ENCODE measurements at regions not wholly inside any gene's neighbourhood (a gene's known extent, or its start where the extent isn't known, plus 50 kb on each side); places are given as distances from the start of the nearest gene placed in this dataset.
A peak's percentile ranks its signal among the peaks of the same experiment; 100 is the strongest.
"Not testable (repeated sequence)": the region's sequence is repeated elsewhere in the genome, so short reads cannot be mapped to it uniquely, and the experiment has no call there.

- H3K4me3 ChIP-seq; H3K9ac ChIP-seq (ENCODE audit: insufficient read length); H3K9me3 ChIP-seq (ENCODE audit: low read depth, low read length); H3K27ac ChIP-seq; DNase-seq (ENCODE audit: low read depth, low spot score); H3K36me3 ChIP-seq (ENCODE audit: insufficient read depth, low read length): not testable (repeated sequence)
Measured at GRCh38 chr17:15802917-15803316, 70.8 kb downstream of the TBC1D26 start.

DNA sequence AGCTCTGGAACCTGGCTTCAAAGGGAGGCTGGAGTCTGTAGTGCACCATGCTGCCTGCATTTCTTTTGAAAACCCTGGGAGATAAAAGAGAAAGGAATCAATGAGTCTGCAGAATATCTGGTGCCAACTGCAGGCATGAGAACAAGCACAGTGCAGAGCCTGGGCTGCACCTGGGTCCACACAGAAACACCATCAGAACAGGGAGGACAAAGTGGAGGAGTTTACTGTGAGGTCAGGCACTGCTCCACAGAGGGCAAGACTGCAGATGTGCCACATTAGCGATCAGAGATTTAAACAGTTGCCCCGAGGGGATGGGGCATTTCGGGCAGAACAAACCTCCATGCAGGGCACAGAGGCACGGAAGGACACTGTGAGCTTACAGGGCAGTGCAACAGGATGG is 74.7 kb downstream of the TBC1D26 start:
- H3K36me3 ChIP-seq (ENCODE audit: insufficient read depth, low read length); DNase-seq (ENCODE audit: low read depth, low spot score); H3K27ac ChIP-seq; H3K4me3 ChIP-seq; H3K9ac ChIP-seq (ENCODE audit: insufficient read length); H3K9me3 ChIP-seq (ENCODE audit: low read depth, low read length): not testable (repeated sequence)

- not testable (repeated sequence) for H3K36me3 ChIP-seq (ENCODE audit: insufficient read depth, low read length); H3K9ac ChIP-seq (ENCODE audit: insufficient read length); H3K9me3 ChIP-seq (ENCODE audit: low read depth, low read length); DNase-seq (ENCODE audit: low read depth, low spot score); H3K4me3 ChIP-seq; H3K27ac ChIP-seq
Measured at GRCh38 chr17:15813388-15813787, 81.3 kb downstream of the TBC1D26 start.

- not testable (repeated sequence) for H3K36me3 ChIP-seq (ENCODE audit: insufficient read depth, low read length); H3K9ac ChIP-seq (ENCODE audit: insufficient read length); H3K9me3 ChIP-seq (ENCODE audit: low read depth, low read length); H3K4me3 ChIP-seq; DNase-seq (ENCODE audit: low read depth, low spot score); H3K27ac ChIP-seq
Measured at GRCh38 chr17:15814003-15814402, 81.9 kb downstream of the TBC1D26 start.

DNA sequence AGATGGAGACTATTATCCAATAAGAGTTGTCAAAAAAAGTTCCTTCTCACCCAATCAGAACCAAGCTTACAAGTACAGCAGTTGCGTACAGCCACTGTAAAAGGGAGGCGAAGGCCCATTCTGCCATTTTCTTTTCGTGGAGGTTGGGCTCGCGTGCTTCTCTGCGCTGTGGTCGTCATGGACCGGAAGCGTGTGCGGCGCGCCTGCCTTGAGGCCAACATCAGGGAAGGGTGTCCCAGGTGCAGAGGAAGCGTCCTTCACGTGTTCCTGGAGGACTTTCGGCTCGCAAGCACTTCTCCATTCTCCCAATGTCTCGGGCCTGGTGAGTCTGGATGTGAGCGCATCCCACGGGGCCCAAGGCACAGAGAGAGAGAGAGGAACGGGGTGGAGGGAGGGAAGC is 85.8 kb downstream of the TBC1D26 start:
- DNase-seq (ENCODE audit: low read depth, low spot score); H3K4me3 ChIP-seq; H3K9ac ChIP-seq (ENCODE audit: insufficient read length); H3K9me3 ChIP-seq (ENCODE audit: low read depth, low read length); H3K27ac ChIP-seq; H3K36me3 ChIP-seq (ENCODE audit: insufficient read depth, low read length): not testable (repeated sequence)

DNA sequence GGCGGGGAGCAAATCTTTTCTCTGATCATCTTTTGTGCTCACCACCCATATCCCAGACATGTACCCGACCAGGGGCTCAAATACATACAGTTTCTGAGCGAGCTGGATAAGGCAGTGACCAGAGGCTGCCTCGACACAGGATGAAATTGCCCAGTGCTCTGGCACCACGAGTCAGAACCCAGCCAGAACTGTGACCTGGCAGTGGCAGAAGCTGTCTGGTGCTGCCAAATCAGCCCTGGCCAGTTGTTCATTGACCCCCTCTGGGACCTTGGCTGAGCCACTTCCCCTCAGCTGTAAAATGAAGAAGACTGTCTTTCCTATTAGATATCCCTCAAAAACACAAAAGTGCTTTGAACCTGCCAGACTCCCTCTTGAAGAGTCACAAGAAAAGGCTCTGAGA is 90.2 kb downstream of the TBC1D26 start:
- H3K9me3 ChIP-seq (ENCODE audit: low read depth, low read length); H3K9ac ChIP-seq (ENCODE audit: insufficient read length); H3K4me3 ChIP-seq; DNase-seq (ENCODE audit: low read depth, low spot score); H3K27ac ChIP-seq; H3K36me3 ChIP-seq (ENCODE audit: insufficient read depth, low read length): not testable (repeated sequence)

DNA sequence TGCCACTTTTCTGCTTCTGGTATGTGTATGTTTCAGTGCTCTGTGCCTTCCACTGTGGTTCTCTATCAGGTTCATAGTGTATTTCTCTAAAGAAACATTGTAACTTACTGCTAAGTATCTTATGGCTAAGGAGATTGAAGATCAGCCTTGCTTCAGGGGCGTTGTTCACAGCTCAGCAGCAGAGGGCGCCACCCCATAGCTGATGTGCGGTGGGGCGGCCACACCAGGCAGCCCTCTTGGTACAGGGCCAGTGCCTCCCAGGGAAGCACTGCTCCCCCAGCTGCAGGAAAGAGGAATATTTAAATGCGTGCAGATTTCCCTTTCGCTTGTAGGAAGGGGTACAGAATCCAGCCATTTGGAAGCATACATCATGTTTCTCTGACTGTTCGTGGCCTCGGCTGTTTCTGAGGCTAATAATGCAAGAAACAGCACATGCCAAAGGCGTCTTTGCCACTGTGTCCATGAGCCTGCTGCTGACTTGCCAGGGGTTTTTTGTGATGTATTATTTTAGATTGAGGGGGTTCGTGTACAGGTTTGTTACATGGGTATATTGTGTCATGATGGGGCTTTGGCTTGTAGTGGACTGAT is 96.7 kb downstream of the TBC1D26 start:
- H3K27ac ChIP-seq; H3K9me3 ChIP-seq (ENCODE audit: low read depth, low read length); H3K9ac ChIP-seq (ENCODE audit: insufficient read length); H3K4me3 ChIP-seq; H3K36me3 ChIP-seq (ENCODE audit: insufficient read depth, low read length): not testable (repeated sequence)
- peak; percentile 10 for DNase-seq (ENCODE audit: low read depth, low spot score)

GRCh38 chr17:15830221-15830620 is 98.1 kb downstream of the TBC1D26 start:
- H3K9me3 ChIP-seq (ENCODE audit: low read depth, low read length); H3K27ac ChIP-seq; DNase-seq (ENCODE audit: low read depth, low spot score); H3K36me3 ChIP-seq (ENCODE audit: insufficient read depth, low read length); H3K9ac ChIP-seq (ENCODE audit: insufficient read length); H3K4me3 ChIP-seq: not testable (repeated sequence)

DNA sequence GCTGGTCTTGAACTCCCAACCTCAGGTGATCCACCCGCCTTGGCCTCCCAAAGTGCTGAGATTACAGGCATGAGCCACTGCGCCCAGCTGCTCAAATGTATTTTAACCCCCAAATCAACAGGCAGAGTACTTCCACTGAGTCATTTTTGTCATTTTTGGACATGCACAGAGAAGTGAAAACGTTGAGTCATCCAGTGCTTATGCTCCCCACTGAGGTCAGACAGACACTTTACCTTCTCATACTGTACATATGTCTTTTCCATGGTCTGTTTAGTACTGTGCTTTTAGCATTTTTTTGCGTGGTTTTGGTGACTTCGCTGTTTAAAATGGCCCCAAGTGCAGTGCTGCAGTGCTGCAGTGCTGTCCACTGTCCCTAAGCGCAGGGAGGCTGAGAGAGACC is 99.1 kb downstream of the TBC1D26 start:
- H3K9ac ChIP-seq (ENCODE audit: insufficient read length); H3K36me3 ChIP-seq (ENCODE audit: insufficient read depth, low read length); DNase-seq (ENCODE audit: low read depth, low spot score); H3K4me3 ChIP-seq; H3K27ac ChIP-seq; H3K9me3 ChIP-seq (ENCODE audit: low read depth, low read length): not testable (repeated sequence)

DNA sequence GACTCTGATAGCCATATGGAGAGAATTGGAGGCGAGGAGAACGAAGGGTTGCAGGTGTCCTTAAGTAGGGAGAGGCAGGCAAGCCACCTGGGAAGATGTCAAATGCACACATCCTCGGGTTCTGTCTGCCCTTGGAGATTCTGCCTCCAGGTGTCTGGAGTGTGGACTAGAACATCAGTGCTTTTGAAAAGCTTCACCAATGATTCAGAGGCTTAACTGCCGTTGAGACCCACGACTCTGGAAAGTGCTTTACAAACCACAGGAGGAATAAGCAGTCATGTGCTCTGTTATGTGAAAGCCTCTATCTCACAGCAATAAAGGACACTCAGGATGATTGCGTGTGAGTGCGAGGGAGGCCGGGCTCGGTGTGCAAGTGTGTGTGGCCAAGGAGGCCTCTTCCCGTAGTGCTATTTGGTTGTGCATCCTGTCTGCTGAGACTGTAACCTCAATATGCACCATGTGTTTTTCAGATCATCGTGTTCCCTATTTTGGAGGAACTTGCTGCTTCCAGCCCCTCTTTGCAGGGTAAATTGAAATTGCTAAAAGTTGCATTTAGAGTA is 100.9 kb downstream of the TBC1D26 start:
- not testable (repeated sequence) for H3K9ac ChIP-seq (ENCODE audit: insufficient read length); H3K36me3 ChIP-seq (ENCODE audit: insufficient read depth, low read length); H3K27ac ChIP-seq; H3K9me3 ChIP-seq (ENCODE audit: low read depth, low read length); DNase-seq (ENCODE audit: low read depth, low spot score); H3K4me3 ChIP-seq

DNA sequence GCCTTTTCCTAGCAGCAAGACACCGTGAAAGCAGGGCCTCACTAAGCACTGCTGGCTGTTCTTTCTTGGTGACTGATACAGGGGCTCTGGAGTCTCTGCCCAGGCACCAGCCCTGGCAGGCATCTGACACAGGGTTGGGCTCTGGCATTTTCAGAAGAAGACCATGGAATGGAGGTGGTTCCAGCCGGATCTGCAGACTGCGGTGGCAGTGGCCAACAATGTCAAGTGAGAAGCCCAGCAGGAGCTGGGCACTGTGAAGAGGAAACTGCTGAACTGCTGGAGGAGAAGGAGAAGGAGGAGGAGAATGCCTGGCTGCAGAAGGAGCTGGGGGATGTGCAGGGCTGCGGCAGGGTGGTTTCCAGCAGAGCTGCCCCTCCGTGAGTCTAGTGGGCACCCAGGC is 101.8 kb downstream of the TBC1D26 start:
- not testable (repeated sequence) for H3K4me3 ChIP-seq; DNase-seq (ENCODE audit: low read depth, low spot score); H3K36me3 ChIP-seq (ENCODE audit: insufficient read depth, low read length); H3K9me3 ChIP-seq (ENCODE audit: low read depth, low read length); H3K9ac ChIP-seq (ENCODE audit: insufficient read length); H3K27ac ChIP-seq

- not testable (repeated sequence) for H3K9ac ChIP-seq (ENCODE audit: insufficient read length); DNase-seq (ENCODE audit: low read depth, low spot score); H3K4me3 ChIP-seq; H3K36me3 ChIP-seq (ENCODE audit: insufficient read depth, low read length); H3K27ac ChIP-seq; H3K9me3 ChIP-seq (ENCODE audit: low read depth, low read length)
Measured at GRCh38 chr17:15835481-15835880, 103.4 kb downstream of the TBC1D26 start.

DNA sequence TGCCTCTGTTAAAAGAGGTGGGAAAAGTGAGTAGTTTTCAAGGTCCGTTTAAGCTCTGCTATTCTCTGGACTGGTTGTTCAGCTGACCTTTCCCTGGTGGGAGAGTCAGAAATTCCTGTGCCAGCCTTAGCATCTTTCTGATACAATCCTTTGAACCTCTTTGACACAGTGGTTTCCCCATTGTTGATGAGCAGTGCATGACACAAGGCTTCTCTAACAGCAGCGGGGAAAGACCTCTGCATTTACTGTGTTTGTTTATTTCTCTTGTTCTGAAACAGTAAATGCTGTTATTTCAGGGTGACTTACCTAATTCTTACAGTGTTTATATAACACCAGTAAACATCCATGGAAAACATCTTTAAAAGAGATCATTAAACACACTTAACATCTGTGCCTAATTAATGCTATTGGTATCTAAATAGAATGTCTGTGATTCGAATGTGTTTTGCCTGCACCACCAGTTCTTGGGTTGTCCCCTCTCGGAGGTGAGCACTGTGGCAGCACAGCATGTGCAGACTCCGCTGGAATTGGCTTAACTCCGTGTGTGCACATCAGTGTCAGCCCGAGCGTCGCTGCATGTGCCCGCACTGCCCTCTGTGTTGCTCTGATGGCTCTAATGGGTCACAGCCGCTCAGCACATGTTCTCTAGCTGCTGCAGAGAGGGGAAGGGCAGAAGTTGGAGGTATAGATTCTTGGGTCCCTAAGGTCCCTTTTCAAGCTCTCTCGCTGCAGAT is 104.3 kb downstream of the TBC1D26 start:
- H3K4me3 ChIP-seq; H3K9ac ChIP-seq (ENCODE audit: insufficient read length); H3K36me3 ChIP-seq (ENCODE audit: insufficient read depth, low read length); H3K27ac ChIP-seq; H3K9me3 ChIP-seq (ENCODE audit: low read depth, low read length); DNase-seq (ENCODE audit: low read depth, low spot score): not testable (repeated sequence)

GRCh38 chr17:15836991-15837390 is 104.9 kb downstream of the TBC1D26 start:
- not testable (repeated sequence) for H3K4me3 ChIP-seq; H3K9me3 ChIP-seq (ENCODE audit: low read depth, low read length); H3K36me3 ChIP-seq (ENCODE audit: insufficient read depth, low read length); DNase-seq (ENCODE audit: low read depth, low spot score); H3K9ac ChIP-seq (ENCODE audit: insufficient read length); H3K27ac ChIP-seq
